Psoas muscle (tissue), 7 donors: ENCODE measurements at regions not wholly inside any gene's neighbourhood (a gene's known extent, or its start where the extent isn't known, plus 50 kb on each side); places are given as distances from the start of the nearest gene placed in this dataset.

Source experiments
- ATAC-seq, 4 donors: fragments of 200-7000 bp; cut with Tn5 transposase; one replicate each; pipeline ENCODE4 v1.9.1; 2020; ENCODE audit warnings: moderate library complexity in 3 of 4, mild to moderate bottlenecking in 2 of 4
- DNase-seq, 2 donors: peaks; one replicate each; pipeline ENCODE4 v3.0.0-alpha.2; 2020
- H3K27ac ChIP-seq: fragments of 200-600 bp; one replicate; pipeline ENCODE4 v1.8.0; 2022
- H3K27me3 ChIP-seq, 3 donors: fragments of 200-600 bp in 1 of 3; one replicate each; pipeline versions ENCODE4 v1.6.1 to v1.8.0; 2013 to 2022; ENCODE audit warnings: low read length in 2 of 3, mild to moderate bottlenecking in 2 of 3, moderate library complexity in 1 of 3; ENCODE audit not compliant: insufficient read depth in 3 of 3
- H3K36me3 ChIP-seq, 2 donors: fragments of 200-600 bp in 1 of 2; one replicate each; pipeline versions ENCODE4 v1.6.1 to v1.8.0; 2013 to 2022; ENCODE audit warnings: low read depth in 1 of 2, mild to moderate bottlenecking in 1 of 2, moderate library complexity in 1 of 2; ENCODE audit not compliant: insufficient read depth in 1 of 2
- H3K4me1 ChIP-seq: fragments of 200-600 bp; one replicate; pipeline ENCODE4 v1.8.0; 2022
- H3K4me3 ChIP-seq: fragments of 200-600 bp; one replicate; pipeline ENCODE4 v1.8.0; 2022; ENCODE audit warnings: mild to moderate bottlenecking
- H3K9me3 ChIP-seq: fragments of 200-600 bp; one replicate; pipeline ENCODE4 v1.8.0; 2022
- WGBS, 3 donors: extraction: QIAGEN DNeasy Blood & Tissue Kit; methylation state at CpG; one replicate each; pipeline versions ENCODE4 v1.1.6 to v1.1.7; 2013; 5-methylcytosine and 5-hydroxymethylcytosine counted together
- intact Hi-C, 2 donors: fragments of 100-400 bp; cut with DNase I; formaldehyde crosslinking; loops; one replicate each; pipeline versions ENCODE4 v1.11.0 to v1.14.2; 2022
- TF ChIP-seq, protein P1 (sequence below): fragments of 200-600 bp; IDR thresholded peaks from one replicate; pipeline ENCODE4 v1.8.0; 2022; ENCODE audit warnings: antibody characterized with exemption
- donor health status: healthy with polysubstance abuse.
- donor health status: DM: no; HTN: no; CAD: no; lungs with moderate emphysema.
- donor health status: Bipolar disorder and iron deficiency.
- donor health status: healthy.
- donor health status: DM: yes; HTN: yes; CAD: no.
- donor health status: DM: no; HTN: no; CAD: no.
- donor health status: DM: yes; HTN: yes; CAD: no.

DNA sequence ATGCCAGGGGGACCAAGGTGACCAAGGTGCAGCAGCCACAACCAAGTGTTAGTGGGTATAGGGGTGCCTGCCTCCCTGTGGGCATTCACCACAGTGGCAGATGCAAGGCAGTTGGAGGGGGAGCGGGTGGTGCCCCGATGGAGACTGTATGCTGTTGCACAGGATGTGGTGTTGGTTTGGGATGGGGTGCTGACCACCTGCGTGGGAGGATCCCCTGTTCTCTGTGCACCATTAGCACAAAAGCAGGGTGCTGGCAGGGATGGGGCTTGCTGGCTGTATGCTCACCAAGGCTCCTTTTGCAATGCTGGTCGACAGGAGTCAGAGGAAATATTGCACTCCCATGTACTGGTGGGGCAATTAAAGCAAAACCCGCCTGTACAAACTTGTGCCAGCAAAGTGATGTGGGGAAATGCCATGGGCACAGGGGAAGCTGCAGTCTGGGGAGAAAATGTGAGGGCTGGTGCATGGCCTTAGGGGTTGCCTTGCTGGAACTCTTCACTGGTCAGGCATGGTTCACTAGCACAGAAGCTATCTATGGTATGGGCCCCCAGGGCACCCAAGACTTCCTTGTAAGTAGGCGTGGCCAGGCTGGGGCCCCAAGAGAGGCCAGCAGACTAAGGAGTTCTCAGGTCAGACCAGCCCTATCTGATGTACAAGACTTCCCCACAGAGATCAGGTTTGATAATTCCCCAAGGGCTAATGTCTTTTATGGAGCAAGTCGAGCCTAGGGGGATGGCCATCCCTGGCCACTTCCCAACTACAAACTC is 51.9 kb upstream of the GNAT3 start:
- TF ChIP-seq, protein P1, sequence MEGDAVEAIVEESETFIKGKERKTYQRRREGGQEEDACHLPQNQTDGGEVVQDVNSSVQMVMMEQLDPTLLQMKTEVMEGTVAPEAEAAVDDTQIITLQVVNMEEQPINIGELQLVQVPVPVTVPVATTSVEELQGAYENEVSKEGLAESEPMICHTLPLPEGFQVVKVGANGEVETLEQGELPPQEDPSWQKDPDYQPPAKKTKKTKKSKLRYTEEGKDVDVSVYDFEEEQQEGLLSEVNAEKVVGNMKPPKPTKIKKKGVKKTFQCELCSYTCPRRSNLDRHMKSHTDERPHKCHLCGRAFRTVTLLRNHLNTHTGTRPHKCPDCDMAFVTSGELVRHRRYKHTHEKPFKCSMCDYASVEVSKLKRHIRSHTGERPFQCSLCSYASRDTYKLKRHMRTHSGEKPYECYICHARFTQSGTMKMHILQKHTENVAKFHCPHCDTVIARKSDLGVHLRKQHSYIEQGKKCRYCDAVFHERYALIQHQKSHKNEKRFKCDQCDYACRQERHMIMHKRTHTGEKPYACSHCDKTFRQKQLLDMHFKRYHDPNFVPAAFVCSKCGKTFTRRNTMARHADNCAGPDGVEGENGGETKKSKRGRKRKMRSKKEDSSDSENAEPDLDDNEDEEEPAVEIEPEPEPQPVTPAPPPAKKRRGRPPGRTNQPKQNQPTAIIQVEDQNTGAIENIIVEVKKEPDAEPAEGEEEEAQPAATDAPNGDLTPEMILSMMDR, result no peak
- ATAC-seq, result no peak
- H3K27me3 ChIP-seq, result no peaks in the 10 kb centered on the region
- H3K36me3 ChIP-seq, result no peaks in the 10 kb centered on the region
- H3K9me3 ChIP-seq, result peaks cover 1% of the 10 kb centered on the region
- intact Hi-C loops, result loop anchor here in 1 of 2 donors (5.0 kb wide), 1 partner anchor 41 kb away; no protein-coding TSS in a partner anchor
- no peak for DNase-seq
- H3K4me1 ChIP-seq, result no peaks in the 10 kb centered on the region
- H3K4me3 ChIP-seq, result no peak overlapping the region
- H3K27ac ChIP-seq, result no peak overlapping the region
- 80 to 83% (median 81%) methylated on average over 7 of the region's 7 CpGs for WGBS, 3 donors

DNA sequence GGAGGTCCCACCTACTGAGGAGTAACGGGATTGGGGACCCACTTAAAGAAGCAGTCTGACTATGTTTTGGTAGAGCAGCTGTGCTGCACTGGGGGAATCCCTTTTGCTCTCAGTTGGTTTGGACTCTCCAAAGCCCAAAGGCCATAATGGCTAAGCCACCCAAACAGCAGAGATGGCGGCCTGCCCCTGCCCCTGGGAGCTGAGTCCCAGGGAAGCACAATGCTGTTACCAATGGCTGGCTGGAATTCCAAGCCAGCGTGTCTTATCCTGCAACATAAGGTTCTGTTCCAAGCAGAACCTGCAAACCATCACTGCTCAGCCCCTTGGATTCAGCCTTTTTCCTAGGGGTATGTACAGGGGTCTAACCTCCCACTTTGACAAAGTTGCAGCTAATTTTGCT is 53.7 kb upstream of the GNAT3 start:
- no peaks in the 10 kb centered on the region for H3K4me1 ChIP-seq
- H3K9me3 ChIP-seq, result no peaks in the 10 kb centered on the region
- no peak for ATAC-seq
- H3K27me3 ChIP-seq, result no peaks in the 10 kb centered on the region
- no peaks in the 10 kb centered on the region for H3K36me3 ChIP-seq
- intact Hi-C loops, result no loop called here
- no peak for DNase-seq
- TF ChIP-seq, protein P1, result no peak
- WGBS, 3 donors, result 94 to 98% (median 96%) methylated on average over 3 of the region's 3 CpGs
- no peak overlapping the region for H3K4me3 ChIP-seq
- no peak overlapping the region for H3K27ac ChIP-seq

DNA sequence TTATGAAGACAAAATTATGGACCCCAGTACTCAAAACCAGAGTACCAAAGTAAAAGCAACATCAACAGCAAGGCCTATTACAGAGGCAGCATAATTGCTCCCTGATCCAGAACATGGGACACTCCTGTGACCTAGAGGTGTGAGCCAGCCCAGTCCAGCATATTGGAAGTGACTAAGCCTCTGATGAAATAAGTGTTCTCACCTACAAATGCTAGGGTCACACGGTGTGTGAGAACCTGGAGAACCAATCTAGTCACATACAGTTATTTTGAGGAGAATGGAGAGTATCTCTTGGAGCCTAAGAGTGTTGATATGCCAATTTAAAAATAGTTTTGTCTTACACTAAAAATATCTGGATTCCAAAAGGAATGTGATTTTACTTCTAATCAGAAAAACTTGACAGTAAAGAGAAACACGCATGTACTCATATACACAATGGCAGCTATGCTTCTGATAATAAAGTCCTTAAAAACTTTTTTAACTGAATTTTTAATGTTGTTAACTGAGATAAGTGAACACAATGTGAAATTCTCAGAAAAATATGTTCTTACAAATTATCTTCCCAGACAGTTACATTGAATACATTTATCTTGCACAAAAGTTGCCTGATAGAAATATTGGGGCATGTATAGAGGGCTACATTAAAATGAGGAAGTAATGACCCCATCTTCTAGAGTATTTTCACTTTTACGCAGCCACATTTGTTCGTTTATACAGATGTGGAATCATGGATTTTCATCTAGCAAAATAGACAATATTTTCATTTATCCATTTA is 56.8 kb upstream of the CD36 start:
- TF ChIP-seq, protein P1, result no peak
- peaks cover 31% of the 10 kb centered on the region for H3K4me1 ChIP-seq
- intact Hi-C loops, result no loop called here
- no peaks in the 10 kb centered on the region for H3K36me3 ChIP-seq
- DNase-seq (peak in 1 of 2 donors; percentile 47), ATAC-seq (peak; percentile 91 to 96 (median 95))
- no peaks in the 10 kb centered on the region for H3K9me3 ChIP-seq
- no peak overlapping the region for H3K4me3 ChIP-seq
- WGBS, 3 donors, result 76 to 82% (median 77%) methylated on average over 4 of the region's 4 CpGs
- H3K27me3 ChIP-seq, result no peaks in the 10 kb centered on the region
- peak overlapping the region; percentile 73 for H3K27ac ChIP-seq

DNA sequence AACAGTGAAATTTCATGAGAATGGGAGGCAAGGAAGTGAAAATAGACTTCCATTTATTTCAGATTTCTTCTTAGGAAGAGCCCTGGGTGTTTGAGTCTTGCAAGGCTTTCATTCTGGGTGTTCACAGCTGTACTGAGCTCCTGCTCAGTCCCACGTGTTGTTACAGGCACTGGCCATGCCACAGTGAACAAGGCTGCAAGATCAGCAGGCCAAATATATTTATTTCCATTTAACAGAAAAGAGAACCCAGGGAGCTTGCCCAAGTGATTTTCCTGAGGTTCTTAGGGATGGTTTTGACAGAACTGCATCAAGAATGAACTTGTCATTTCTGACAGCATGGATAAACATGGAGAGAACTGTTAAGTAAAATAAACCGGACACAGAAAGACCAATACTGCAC is 54.5 kb upstream of the CD36 start:
- H3K36me3 ChIP-seq, result no peaks in the 10 kb centered on the region
- no peaks in the 10 kb centered on the region for H3K27me3 ChIP-seq
- DNase-seq (peak; percentile 21 to 40), ATAC-seq (peak; percentile 58 to 73 (median 61))
- H3K4me1 ChIP-seq, result peaks cover 37% of the 10 kb centered on the region
- no peaks in the 10 kb centered on the region for H3K9me3 ChIP-seq
- TF ChIP-seq, protein P1, result no peak
- 47 to 58% (median 58%) methylated on average over 2 of the region's 2 CpGs for WGBS, 3 donors
- peak overlapping the region; percentile 14 for H3K4me3 ChIP-seq
- intact Hi-C loops, result no loop called here
- peak overlapping the region; percentile 73 for H3K27ac ChIP-seq
